A549 (cell line): ENCODE measurements at regions not wholly inside any gene's neighbourhood (a gene's known extent, or its start where the extent isn't known, plus 50 kb on each side); places are given as distances from the start of the nearest gene placed in this dataset.

ENCODE experiments used
- ATAC-seq, 2 experiments: fragments of 200-7000 bp in 1 of 2; fragments of >200 bp in 1 of 2; cut with Nextera tagmentation in 1 of 2; cut with Tn5 transposase in 1 of 2; 3 replicates each; pipeline versions ENCODE4 v1.8.0 to v1.9.1; 2018 to 2020; ENCODE audit warnings: mild to moderate bottlenecking in 1 of 2, moderate library complexity in 1 of 2
- CTCF ChIA-PET: fragments of 300-600 bp; sonication (Branson Sonifier 250); formaldehyde crosslinking; extraction: SDS; loops from one replicate; lab custom pipeline; 2021; ENCODE audit warnings: antibody characterized with exemption, inconsistent platforms; lab: Yijun Ruan, JAX
- POLR2A ChIA-PET: fragments of 350-600 bp; formaldehyde crosslinking; extraction: SDS; loops from one replicate; lab custom pipeline; 2021; ENCODE audit warnings: antibody characterized with exemption, inconsistent platforms; lab: Yijun Ruan, JAX
- DNase-seq, 2 experiments: peaks; one replicate each; pipeline versions ENCODE4 v3.0.0 to v3.0.0-alpha.2; 2011 to 2016; ENCODE audit warnings: low read depth in 1 of 2, low spot score in 1 of 2
- FAIRE-seq: peaks from 2 replicates; lab custom pipeline; 2011; peaks lifted over from hg19 to GRCh38; lab: Jason Lieb, UNC
- H3K27ac ChIP-seq, 2 experiments: fragments of >200 bp; sonication (Bioruptor Twin); formaldehyde crosslinking; 3 replicates each; pipeline ENCODE4 v1.5.1; 2016 to 2017
- H3K4me1 ChIP-seq: fragments of >200 bp; sonication (Bioruptor Twin); formaldehyde crosslinking; 3 replicates; pipeline ENCODE4 v1.6.1; 2016
- H3K4me2 ChIP-seq: fragments of >200 bp; sonication (Bioruptor Twin); formaldehyde crosslinking; 3 replicates; pipeline ENCODE4 v1.6.1; 2016
- H3K4me3 ChIP-seq: fragments of >200 bp; sonication (Bioruptor Twin); formaldehyde crosslinking; 3 replicates; pipeline ENCODE4 v1.5.1; 2016
- H3K9me3 ChIP-seq: fragments of >200 bp; sonication (Bioruptor Twin); formaldehyde crosslinking; 3 replicates; pipeline ENCODE4 v1.6.1; 2016
- CBX2 ChIP-seq: fragments of 200-600 bp; sonication (generic); IDR thresholded peaks from 2 replicates; pipeline ENCODE4 v1.6.1; 2016; ENCODE audit warnings: low read depth, mild to moderate bottlenecking, borderline replicate concordance
- CHD4 ChIP-seq: fragments of 200-600 bp; sonication (generic); IDR thresholded peaks from 2 replicates; pipeline ENCODE4 v1.6.1; 2016; ENCODE audit warnings: antibody characterized with exemption, mild to moderate bottlenecking, borderline replicate concordance
- CTCF ChIP-seq: fragments of >200 bp; sonication (Bioruptor Twin); formaldehyde crosslinking; IDR thresholded peaks from 3 replicates; pipeline ENCODE4 v1.5.1; 2016
- E2F6 ChIP-seq: IDR thresholded peaks from 2 replicates; pipeline ENCODE4 v1.6.1; 2012; ENCODE audit warnings: low read depth, borderline replicate concordance
- EP300 ChIP-seq, 2 experiments: fragments of >200 bp; sonication (Bioruptor Twin); formaldehyde crosslinking; IDR thresholded peaks; 2 replicates in 1 of 2; 3 replicates in 1 of 2; pipeline ENCODE4 v1.6.1; 2016 to 2017
- ESRRA ChIP-seq: fragments of 150-350 bp; IDR thresholded peaks from 2 replicates; pipeline ENCODE4 v1.6.1; 2014; ENCODE audit warnings: mild to moderate bottlenecking, low read length, borderline replicate concordance
- HEYL ChIP-seq: fragments of 250-450 bp; sonication (Bioruptor Pico); IDR thresholded peaks from 2 replicates; pipeline ENCODE4 v1.8.0; 2021; ENCODE audit warnings: mild to moderate bottlenecking, moderate library complexity
- MAFK ChIP-seq: fragments of 450-650 bp; IDR thresholded peaks from 2 replicates; pipeline ENCODE4 v1.6.1; 2014; ENCODE audit not compliant: partially characterized antibody
- NPAS2 ChIP-seq: fragments of 250-450 bp; sonication (Bioruptor Pico); IDR thresholded peaks from 2 replicates; pipeline ENCODE4 v1.8.0; 2022; ENCODE audit warnings: mild to moderate bottlenecking, moderate library complexity, borderline replicate concordance
- PBX3 ChIP-seq: IDR thresholded peaks from 2 replicates; pipeline ENCODE4 v1.6.1; 2012
- PHF8 ChIP-seq: fragments of 200-600 bp; sonication (generic); IDR thresholded peaks from 2 replicates; pipeline ENCODE4 v1.6.1; 2016; ENCODE audit warnings: low read depth, mild to moderate bottlenecking, antibody characterized with exemption, moderate library complexity, borderline replicate concordance
- POLR2A ChIP-seq: IDR thresholded peaks from 2 replicates; pipeline ENCODE4 v1.6.1; 2012; ENCODE audit warnings: mild to moderate bottlenecking, low read length
- RARB ChIP-seq: fragments of 250-450 bp; sonication (Bioruptor Pico); IDR thresholded peaks from 2 replicates; pipeline ENCODE4 v1.8.0; 2021; ENCODE audit warnings: mild to moderate bottlenecking, moderate library complexity
- REST ChIP-seq: fragments of 200-600 bp; sonication (generic); IDR thresholded peaks from 2 replicates; pipeline ENCODE4 v1.6.1; 2016; ENCODE audit warnings: antibody characterized with exemption, mild to moderate bottlenecking, moderate library complexity
- USF2 ChIP-seq: fragments of 450-650 bp; IDR thresholded peaks from 2 replicates; pipeline ENCODE4 v1.6.1; 2014; ENCODE audit warnings: antibody characterized with exemption
- ZC3H11A ChIP-seq: fragments of 450-650 bp; IDR thresholded peaks from 2 replicates; pipeline ENCODE4 v1.6.1; 2014; ENCODE audit warnings: antibody characterized with exemption, mild to moderate bottlenecking
- WGBS: methylation state at CpG from one replicate; pipeline ENCODE4 v1.1.6; 2017; ENCODE audit errors: missing lambda C conversion rate; 5-methylcytosine and 5-hydroxymethylcytosine counted together

GRCh38 chr13:56900549-56901279 is 240.0 kb upstream of the PRR20A start (continued):
- TF ChIP-seq CTCF, result no peak
- TF ChIP-seq REST, result no peak

- FAIRE-seq (no peak), DNase-seq (no peak), ATAC-seq (no peak)
- H3K4me1 ChIP-seq, result no peaks in the 10 kb centered on the region
- no peak overlapping the region for H3K27ac ChIP-seq
- ChIA-PET CTCF (interaction anchor here (0.7 kb wide), 1 partner anchor 797 kb away, joined by 3 read pairs; no protein-coding TSS in a partner anchor), POLR2A (no interaction called here)
- 30% methylated on average over 9 of the region's 9 CpGs for WGBS
- H3K4me2 ChIP-seq, result no peak overlapping the region
- no peak for TF ChIP-seq HEYL (CRISPR knock-in tag)
- no peak for TF ChIP-seq E2F6
- TF ChIP-seq PBX3, result no peak
- TF ChIP-seq NPAS2 (CRISPR knock-in tag), result no peak
- TF ChIP-seq MAFK, result no peak
- TF ChIP-seq USF2, result no peak
- TF ChIP-seq CBX2, result no peak
- no peak for TF ChIP-seq PHF8
- no peak for TF ChIP-seq RARB (CRISPR knock-in tag)
- no peak for TF ChIP-seq POLR2A
- no peak for TF ChIP-seq ESRRA
- no peak for TF ChIP-seq ZC3H11A
- TF ChIP-seq CHD4, result no peak
- no peak for TF ChIP-seq EP300 (IDR thresholded peaks at IDR 0.05)
- H3K9me3 ChIP-seq, result no peaks in the 10 kb centered on the region
- H3K4me3 ChIP-seq, result no peak overlapping the region
Measured at GRCh38 chr13:56902276-56902675, 238.4 kb upstream of the PRR20A start.
